SU-DHL-6 (cell line): ENCODE measurements at regions not wholly inside any gene's neighbourhood (a gene's known extent, or its start where the extent isn't known, plus 50 kb on each side); places are given as distances from the start of the nearest gene placed in this dataset.

Source experiments
- H2AFZ ChIP-seq: fragments of 200-600 bp; sonication (generic); 2 replicates; pipeline ENCODE4 v1.6.1; 2014; ENCODE audit warnings: low read depth, mild to moderate bottlenecking, moderate library complexity, mixed read lengths, antibody characterized with exemption, low read length; ENCODE audit not compliant: severe bottlenecking
- H3F3A ChIP-seq: fragments of 200-600 bp; shearing (Covaris generic); 2 replicates; pipeline ENCODE4 v1.6.0; 2016; ENCODE audit warnings: antibody characterized with exemption, mild to moderate bottlenecking; ENCODE audit not compliant: insufficient read depth
- H3K27ac ChIP-seq: fragments of 200-600 bp; sonication (generic); 2 replicates; pipeline ENCODE4 v1.5.1; 2016; ENCODE audit warnings: low read depth, mild to moderate bottlenecking, low read length, moderate library complexity, mixed read lengths
- H3K27me3 ChIP-seq: fragments of 200-600 bp; sonication (generic), shearing (Covaris generic); 2 replicates; pipeline ENCODE4 v1.6.0; 2014; ENCODE audit warnings: mild to moderate bottlenecking, low read length
- H3K36me3 ChIP-seq: fragments of 200-600 bp; sonication (generic); 2 replicates; pipeline ENCODE4 v1.6.1; 2014; ENCODE audit warnings: mild to moderate bottlenecking, low read length, mixed read lengths
- H3K4me2 ChIP-seq: fragments of 300-600, 200-600 bp; shearing (Covaris generic), sonication (generic); 2 replicates; pipeline ENCODE4 v1.6.0; 2014; ENCODE audit warnings: low read length, low read depth, mild to moderate bottlenecking; ENCODE audit not compliant: poor library complexity, severe bottlenecking
- H3K4me3 ChIP-seq: fragments of 200-600 bp; sonication (generic); 2 replicates; pipeline ENCODE4 v1.5.1; 2014; ENCODE audit warnings: antibody characterized with exemption, low read length, mild to moderate bottlenecking, mixed read lengths; ENCODE audit not compliant: insufficient read depth, poor library complexity, severe bottlenecking
- H3K79me2 ChIP-seq: fragments of 200-600 bp; sonication (generic); 2 replicates; pipeline ENCODE4 v1.6.1; 2014; ENCODE audit warnings: mild to moderate bottlenecking, low read length, moderate library complexity; ENCODE audit not compliant: insufficient read depth
- H3K9ac ChIP-seq: fragments of 200-600 bp; sonication (generic); 2 replicates; pipeline ENCODE4 v1.7.0; 2014; ENCODE audit warnings: mild to moderate bottlenecking, low read length
- H3K9me2 ChIP-seq: fragments of 200-600 bp; sonication (generic); replicated peaks from 2 replicates; pipeline ENCODE4 v1.6.1; 2014; ENCODE audit warnings: low read length; ENCODE audit not compliant: insufficient read depth
- H3K9me3 ChIP-seq: fragments of 200-600 bp; sonication (generic); 2 replicates; pipeline ENCODE4 v1.6.1; 2014; ENCODE audit warnings: low read length, mixed read lengths; ENCODE audit not compliant: insufficient read depth
- H4K20me1 ChIP-seq: fragments of 200-600 bp; sonication (generic); 2 replicates; pipeline ENCODE4 v1.6.1; 2014; ENCODE audit warnings: low read depth, mild to moderate bottlenecking, antibody characterized with exemption, low read length, moderate library complexity, mixed read lengths
- CTCF ChIP-seq: fragments of 200-600 bp; sonication (generic); IDR thresholded peaks from one replicate; pipeline ENCODE4 v1.5.1; 2017; ENCODE audit warnings: antibody characterized with exemption, mild to moderate bottlenecking, low read length, moderate library complexity; ENCODE audit not compliant: insufficient read depth, poor library complexity, severe bottlenecking
- EZH2phosphoT487 ChIP-seq: fragments of 200-600 bp; sonication (generic), shearing (Covaris generic); conservative IDR thresholded peaks from 2 replicates; pipeline ENCODE4 v1.6.1; 2018; ENCODE audit warnings: mild to moderate bottlenecking, antibody characterized with exemption, low read length, moderate library complexity, mixed read lengths

- TF ChIP-seq CTCF (no peak), EZH2phosphoT487 (no peak)
- no peaks in the 10 kb centered on the region for H3K79me2 ChIP-seq
- no peak overlapping the region for H3K4me3 ChIP-seq
- no peaks in the 10 kb centered on the region for H3K9me2 ChIP-seq
- no peak overlapping the region for H3K27ac ChIP-seq
- no peak overlapping the region for H2AFZ ChIP-seq
- no peak overlapping the region for H3K9ac ChIP-seq
- no peaks in the 10 kb centered on the region for H4K20me1 ChIP-seq
- H3F3A ChIP-seq = no peaks in the 10 kb centered on the region
- no peak overlapping the region for H3K4me2 ChIP-seq
- H3K27me3 ChIP-seq = no peaks in the 10 kb centered on the region
- H3K36me3 ChIP-seq = no peaks in the 10 kb centered on the region
- H3K9me3 ChIP-seq = no peaks in the 10 kb centered on the region
These were observed 286.0 kb upstream of the B3GALT2 start for GRCh38 chr1:193472430-193472829.

- Histone ChIP-seq H3K27ac (no peak overlapping the region), H3K4me2 (no peak overlapping the region), H3K27me3 (no peaks in the 10 kb centered on the region), H2AFZ (no peak overlapping the region), H3K9ac (no peak overlapping the region), H3F3A (no peaks in the 10 kb centered on the region), H3K9me3 (no peaks in the 10 kb centered on the region), H4K20me1 (no peaks in the 10 kb centered on the region), H3K36me3 (no peaks in the 10 kb centered on the region), H3K79me2 (no peaks in the 10 kb centered on the region), H3K9me2 (no peaks in the 10 kb centered on the region), H3K4me3 (no peak overlapping the region)
- TF ChIP-seq CTCF = no peak
- TF ChIP-seq EZH2phosphoT487 = no peak
These were observed 285.6 kb upstream of the B3GALT2 start for GRCh38 chr1:193471981-193472380.

- Histone ChIP-seq H3K4me2 (no peak overlapping the region), H2AFZ (no peak overlapping the region)
These were observed 277.0 kb upstream of the B3GALT2 start for GRCh38 chr1:193463326-193463932.

More at GRCh38 chr1:193463326-193463932, 277.0 kb upstream of the B3GALT2 start:
- Histone ChIP-seq H3K27ac (no peak overlapping the region), H3K9me3 (no peaks in the 10 kb centered on the region), H4K20me1 (no peaks in the 10 kb centered on the region), H3F3A (0 out of 2 replicates have a peak, but pooled peaks cover 3% of the 10 kb centered on the region), H3K9ac (no peak overlapping the region), H3K79me2 (no peaks in the 10 kb centered on the region), H3K27me3 (no peaks in the 10 kb centered on the region), H3K4me3 (no peak overlapping the region), H3K36me3 (no peaks in the 10 kb centered on the region), H3K9me2 (no peaks in the 10 kb centered on the region)
- TF ChIP-seq CTCF = no peak
- no peak for TF ChIP-seq EZH2phosphoT487
